GM21423 (cell line): ENCODE measurements at regions not wholly inside any gene's neighbourhood (a gene's known extent, or its start where the extent isn't known, plus 50 kb on each side); places are given as distances from the start of the nearest gene placed in this dataset.
A peak's percentile ranks its signal among the peaks of the same experiment; 100 is the strongest.

Experiments
- ATAC-seq: cut with Tn5 transposase; IDR thresholded peaks from one replicate; pipeline ENCODE4 v1.9.1; 2021; ENCODE audit warnings: mild to moderate bottlenecking, moderate library complexity; ENCODE audit not compliant: unreplicated experiment

GRCh38 chrX:106341823-106342222 lies 173.7 kb downstream of the PWWP3B start:
- ATAC-seq = no peak

- no peak for ATAC-seq
These were observed 188.5 kb downstream of the PWWP3B start for GRCh38 chrX:106356580-106356979.

DNA sequence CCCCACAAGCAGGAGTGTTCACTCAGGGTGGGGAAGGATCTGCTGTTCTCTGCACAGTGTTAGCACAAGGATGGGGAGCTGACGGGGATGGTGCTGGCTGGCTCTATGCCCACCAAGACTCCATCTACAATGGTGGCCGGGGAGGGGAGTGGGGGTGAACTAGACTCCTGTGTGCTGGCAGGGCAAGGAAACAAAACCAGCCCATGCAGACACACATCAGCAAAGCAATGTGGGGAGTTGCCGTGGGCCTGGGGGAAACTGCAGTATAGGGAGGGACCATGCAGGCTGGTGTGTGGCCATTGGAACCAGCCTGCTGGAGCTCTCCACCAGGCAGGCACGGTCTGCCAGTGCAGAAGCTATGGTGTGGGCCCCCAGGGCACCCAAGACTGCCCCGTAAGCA lies 195.1 kb downstream of the PWWP3B start:
- ATAC-seq = no peak

DNA sequence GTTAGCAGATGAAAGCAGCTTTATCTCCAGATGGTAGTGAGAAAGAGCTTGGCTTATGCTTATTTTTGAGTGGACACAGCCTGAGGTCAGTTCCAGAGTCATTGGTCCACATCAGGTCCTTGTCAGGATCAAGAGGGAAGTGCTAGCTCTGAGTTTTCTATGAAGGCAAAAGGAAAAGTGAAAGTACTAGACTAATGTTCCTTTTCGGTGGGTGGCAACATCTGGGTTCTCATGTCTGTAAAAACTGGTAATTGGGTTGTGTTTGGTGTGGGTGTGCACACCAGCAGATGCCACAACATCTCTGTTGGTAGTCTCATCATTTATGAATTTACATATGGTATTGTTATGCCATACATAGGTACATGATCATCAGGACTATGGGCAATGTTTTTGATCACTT lies 210.5 kb downstream of the PWWP3B start:
- ATAC-seq = no peak

- no peak for ATAC-seq
These were observed 220.4 kb upstream of the RADX start for GRCh38 chrX:106391284-106391911.

GRCh38 chrX:106392346-106392745 lies 219.4 kb upstream of the RADX start:
- no peak for ATAC-seq

GRCh38 chrX:106397788-106398538 lies 213.8 kb upstream of the RADX start:
- ATAC-seq = no peak

- ATAC-seq = no peak
These were observed 209.7 kb upstream of the RADX start for GRCh38 chrX:106401965-106402559.

DNA sequence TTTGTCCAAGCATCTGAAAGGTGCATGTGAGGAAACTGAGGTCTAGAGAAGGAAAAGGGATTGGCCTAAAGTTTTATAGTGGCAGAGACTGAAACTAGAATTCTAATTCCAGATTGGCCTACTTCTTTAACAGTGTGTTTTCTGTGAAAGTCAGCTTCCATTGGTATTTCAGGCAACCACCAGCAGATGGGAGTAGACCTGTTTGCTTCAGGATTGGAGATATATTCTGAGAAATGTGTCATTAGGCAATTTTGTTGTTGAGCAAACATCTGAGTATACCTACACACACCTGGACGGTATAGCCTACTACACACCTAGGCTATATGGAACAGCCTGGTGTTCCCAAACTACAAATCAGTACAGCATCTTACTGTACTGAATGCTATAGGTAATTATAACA lies 207.3 kb upstream of the RADX start:
- no peak for ATAC-seq

GRCh38 chrX:106415276-106415895 lies 196.4 kb upstream of the RADX start:
- ATAC-seq = no peak

DNA sequence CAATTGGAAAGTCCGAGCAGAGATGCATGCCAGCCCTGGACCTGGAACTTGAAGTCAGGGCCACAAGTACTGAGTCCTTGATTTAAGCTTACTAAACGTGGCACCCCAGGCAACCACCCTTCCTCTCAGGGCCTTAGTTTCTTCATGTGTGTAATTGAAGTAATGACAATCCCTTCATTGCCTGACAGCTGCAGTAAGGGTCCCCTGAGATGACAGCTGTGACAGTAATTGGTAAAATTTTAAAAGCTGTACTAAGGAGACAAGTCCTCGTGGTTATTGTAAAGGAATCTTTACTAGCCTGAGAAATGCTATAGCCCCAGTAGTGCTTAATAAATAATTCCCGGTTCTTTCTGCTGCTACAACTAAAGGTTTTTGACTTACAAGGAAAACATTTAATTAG lies 175.1 kb upstream of the RADX start:
- ATAC-seq = no peak

DNA sequence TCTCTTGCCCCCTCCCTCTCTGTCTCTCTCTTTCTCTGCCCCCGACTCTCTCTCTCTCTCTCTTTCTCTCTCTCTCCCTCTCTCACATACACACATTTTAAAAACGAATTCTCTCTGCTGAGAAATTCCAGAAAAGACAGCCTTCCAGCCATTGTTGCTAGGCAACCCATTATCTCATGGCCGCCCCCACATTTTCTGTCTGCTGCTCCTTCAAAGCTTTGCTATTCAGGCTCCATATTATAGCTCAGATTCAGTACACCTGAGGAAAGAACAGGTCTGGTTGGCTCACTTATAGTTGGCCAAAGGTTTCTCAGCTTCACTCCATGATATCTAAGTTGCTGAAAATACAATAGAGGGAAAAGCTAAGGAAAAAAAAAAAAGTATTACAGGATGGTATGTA lies 174.4 kb upstream of the RADX start:
- no peak for ATAC-seq

DNA sequence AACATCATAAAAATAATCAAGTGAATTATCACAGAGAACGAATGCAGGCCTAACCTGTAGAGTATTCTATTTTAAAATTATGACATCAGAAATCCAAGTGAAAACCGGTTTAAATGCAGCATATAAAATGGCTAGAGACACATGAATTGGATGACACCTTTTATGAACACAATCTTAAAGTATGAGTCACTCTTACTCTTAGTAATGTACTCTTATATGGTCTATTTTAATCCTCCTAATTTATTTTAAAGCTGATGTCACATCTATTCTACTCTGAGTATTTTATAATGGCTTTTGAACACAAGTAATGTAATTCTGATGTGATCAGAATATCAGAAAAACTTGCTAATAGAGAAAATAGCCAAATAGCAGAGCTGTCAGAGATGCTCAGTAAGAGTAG lies 161.4 kb upstream of the RADX start:
- no peak for ATAC-seq

DNA sequence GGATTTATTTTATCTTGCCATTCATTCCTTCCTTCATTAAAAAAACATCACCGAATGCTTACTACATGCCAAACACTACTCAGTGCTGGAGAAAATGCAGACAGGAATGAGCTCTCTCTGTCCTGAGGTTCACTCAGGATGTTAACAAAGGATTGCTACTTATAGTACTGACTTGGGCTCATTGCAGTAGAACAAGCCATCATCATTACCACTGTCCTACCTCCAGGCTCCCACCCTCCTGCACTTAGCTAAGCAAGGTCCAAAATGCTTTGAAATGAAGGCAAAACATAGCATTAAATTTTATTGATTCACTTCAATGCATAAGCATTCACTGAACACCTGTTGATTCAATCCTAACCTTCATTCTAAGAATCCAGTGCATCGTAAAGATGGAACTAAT lies 159.8 kb upstream of the RADX start:
- ATAC-seq = no peak

GRCh38 chrX:106454991-106455390 lies 156.8 kb upstream of the RADX start:
- ATAC-seq = no peak

GRCh38 chrX:106457802-106458201 lies 154.0 kb upstream of the RADX start:
- ATAC-seq = no peak

- ATAC-seq = no peak
These were observed 144.4 kb upstream of the RADX start for GRCh38 chrX:106467422-106467821.

GRCh38 chrX:106467943-106468342 lies 143.8 kb upstream of the RADX start:
- ATAC-seq = no peak

DNA sequence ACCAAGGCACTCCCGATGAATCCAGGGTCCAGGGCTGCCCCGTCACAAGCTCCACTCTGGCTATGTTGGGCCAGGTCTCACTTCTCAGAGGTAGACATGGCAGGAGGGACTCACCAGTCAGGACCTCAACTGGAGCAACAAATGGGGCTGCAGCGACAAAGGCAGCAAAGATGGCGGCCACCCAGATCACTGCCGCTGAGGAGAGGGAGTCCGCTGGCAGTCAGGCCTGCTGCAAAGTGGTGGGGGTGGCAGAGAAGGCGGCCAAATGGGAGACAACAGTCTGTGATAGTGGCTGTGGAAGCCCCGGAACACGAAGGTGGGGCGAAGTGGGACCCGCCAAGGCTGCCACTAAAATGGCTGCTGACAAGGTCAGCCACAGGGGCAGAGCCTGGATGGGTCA lies 143.3 kb upstream of the RADX start:
- no peak for ATAC-seq

DNA sequence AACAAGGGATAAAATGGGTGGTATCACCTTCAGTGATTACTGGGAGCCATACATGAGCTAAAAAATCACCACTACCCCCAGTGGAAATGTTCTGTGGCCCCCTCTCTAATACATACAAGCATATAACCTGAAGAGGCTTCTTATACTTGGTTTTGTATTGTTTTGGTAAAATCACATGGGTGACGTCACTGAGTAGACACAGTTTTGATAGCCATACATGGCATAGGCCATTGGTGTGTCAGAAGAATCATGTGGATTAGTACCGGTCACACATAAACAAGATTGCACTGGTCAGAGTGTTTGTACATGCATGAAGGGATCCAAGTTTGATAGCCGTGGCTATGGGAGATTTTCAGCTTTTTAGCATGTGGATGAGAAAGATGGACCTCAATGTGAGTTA lies 131.9 kb upstream of the RADX start:
- no peak for ATAC-seq

GRCh38 chrX:106481341-106481740 lies 130.4 kb upstream of the RADX start:
- no peak for ATAC-seq

DNA sequence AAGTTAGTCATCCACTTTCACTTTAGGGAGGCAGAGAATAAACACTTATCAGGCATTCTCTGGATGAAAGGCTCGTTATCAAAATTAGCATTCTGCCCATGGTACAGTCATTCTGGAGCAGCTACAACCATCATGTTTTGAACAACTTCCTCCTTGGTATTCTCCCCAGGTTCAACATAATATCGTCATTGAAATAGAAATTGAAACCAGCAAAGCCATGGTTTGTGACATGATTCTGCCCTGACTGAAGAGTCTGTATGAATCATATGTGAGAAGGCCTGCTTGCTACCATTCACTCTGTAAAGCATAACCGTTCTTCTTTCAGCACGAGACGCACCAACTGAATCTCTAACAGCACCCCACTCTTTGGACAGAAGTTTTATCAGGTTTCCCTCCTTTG lies 127.5 kb upstream of the RADX start:
- ATAC-seq = peak; percentile 98
